GM19372 (cell line): ENCODE measurements at regions not wholly inside any gene's neighbourhood (a gene's known extent, or its start where the extent isn't known, plus 50 kb on each side); places are given as distances from the start of the nearest gene placed in this dataset.
"Not testable (repeated sequence)": the region's sequence is repeated elsewhere in the genome, so short reads cannot be mapped to it uniquely, and the experiment has no call there.

Experiments used
- ATAC-seq: cut with Tn5 transposase; IDR thresholded peaks from one replicate; pipeline ENCODE4 v1.9.1; 2021; ENCODE audit warnings: mild to moderate bottlenecking, low read depth, moderate library complexity; ENCODE audit not compliant: unreplicated experiment

DNA sequence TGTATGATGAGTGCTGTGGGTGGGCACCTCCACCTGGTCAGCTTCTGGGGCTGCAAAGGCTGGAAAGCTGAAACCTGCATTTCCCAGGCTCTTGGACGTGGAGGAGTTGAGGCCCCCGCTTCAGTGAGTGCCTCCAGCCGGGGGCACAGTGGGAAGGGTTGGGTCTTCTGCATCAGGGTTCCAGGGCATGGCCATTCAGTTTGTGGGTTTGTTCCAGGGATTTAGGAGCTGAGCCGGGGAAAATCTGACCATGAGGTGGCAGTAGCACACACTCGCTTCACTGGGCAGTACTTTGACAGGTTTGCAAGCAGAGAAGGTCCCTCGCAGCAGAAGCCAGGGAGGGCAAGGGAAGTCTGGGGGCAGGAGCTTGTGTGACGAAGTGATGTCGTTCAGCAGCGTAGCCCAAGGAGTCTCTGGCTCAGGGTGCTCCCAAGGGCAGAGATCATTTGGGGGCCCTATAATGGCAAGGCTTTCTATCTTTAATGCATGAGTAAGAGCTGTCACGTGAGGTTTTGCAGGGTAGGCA, 69.5 kb upstream of the SULF2 start:
- ATAC-seq, result no peak

DNA sequence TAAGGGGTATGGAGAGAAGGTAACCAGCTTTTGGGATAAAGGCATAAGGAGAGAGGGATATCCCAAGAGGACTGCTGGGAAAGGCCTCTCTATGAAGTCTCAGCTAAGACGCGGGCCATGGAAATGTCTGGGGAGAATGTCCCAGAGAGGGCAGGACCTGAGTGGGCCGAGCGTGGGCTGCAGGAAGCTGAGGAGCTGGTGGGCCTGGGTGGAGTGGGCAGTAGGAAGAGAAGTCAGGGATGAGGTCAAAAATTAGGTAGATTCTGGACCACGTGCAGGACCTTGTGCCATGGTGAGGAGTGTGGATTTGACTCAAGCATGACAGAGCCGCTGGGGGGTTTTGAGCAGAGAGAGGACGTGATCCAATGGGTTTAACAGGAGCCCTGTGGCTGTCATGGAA, 66.5 kb upstream of the SULF2 start:
- ATAC-seq, result no peak

DNA sequence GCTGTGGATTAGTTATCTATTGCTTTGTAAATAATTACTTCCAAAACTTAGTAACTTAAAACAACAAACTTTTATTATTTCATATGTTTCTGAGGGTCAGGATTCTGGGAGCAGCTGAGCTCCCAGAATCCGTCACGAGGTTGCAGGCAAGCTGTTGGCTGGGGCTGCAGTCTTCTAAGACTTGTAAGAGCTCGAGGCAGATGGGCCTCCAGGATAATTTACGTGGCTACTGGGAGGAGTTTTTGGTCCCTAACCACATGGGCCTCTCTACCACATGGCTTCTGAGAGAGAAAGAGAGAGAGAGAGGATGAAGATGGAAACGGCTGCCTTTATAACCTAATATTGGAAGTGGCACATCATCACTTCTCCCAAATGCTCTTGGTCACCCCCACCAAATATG, 64.9 kb upstream of the SULF2 start:
- no peak for ATAC-seq

DNA sequence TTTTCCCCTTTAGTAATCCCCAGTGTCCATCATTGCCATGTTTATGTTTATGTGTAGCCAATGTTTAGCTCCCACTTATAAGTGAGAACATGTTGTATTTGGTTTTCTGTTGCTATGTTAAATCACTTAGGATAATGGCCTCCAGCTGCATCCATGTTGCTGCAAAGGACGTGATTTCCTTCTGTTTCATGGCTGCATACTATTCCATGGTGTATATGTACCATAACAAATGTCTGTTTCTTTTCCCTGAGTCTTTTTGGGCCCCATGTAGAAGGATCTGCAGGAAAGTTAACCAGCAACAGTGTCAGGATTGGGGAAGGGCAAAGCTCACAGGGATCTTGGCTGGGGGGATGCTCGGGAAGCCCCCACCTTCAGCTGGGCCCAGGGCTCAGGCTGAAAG, 64.3 kb upstream of the SULF2 start:
- ATAC-seq, result no peak

DNA sequence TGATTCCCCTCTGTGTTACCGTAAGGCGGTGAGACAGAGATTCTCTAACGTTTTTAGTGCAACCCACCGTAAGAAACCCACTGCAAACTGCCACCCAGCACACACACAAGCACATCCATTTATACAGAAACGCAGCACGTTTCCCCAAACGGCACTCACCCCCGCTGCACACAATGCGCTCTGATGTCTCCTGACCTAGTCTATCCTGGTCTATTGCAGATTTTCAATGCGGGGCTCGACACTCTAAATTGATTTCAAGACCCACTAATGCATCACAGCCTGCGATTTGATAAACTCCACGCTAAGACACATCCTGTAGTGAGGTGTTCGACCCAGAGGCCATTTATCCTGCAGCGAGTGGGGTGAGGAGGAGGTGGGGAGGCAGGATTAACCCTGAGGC, 63.7 kb upstream of the SULF2 start:
- no peak for ATAC-seq

DNA sequence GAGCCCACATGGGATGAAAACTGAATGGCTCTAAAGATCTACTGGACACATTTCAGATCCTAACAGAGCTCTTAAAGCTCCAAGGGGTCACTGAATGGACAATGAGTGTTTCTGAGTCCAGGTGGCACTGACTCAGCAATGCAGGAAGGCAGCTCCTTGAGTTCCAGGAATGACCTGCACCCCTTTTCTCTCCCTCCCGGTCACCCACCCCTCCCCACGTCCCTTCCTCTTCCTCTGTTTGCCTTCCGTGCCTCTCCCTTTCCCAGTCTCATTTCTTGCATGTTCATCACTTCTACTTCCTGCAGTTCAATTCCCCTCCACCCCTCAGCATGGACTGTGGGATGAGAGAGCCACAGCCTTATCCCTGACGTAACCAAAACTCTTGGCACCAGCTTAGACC, 63.3 kb upstream of the SULF2 start:
- ATAC-seq, result not testable (repeated sequence)

DNA sequence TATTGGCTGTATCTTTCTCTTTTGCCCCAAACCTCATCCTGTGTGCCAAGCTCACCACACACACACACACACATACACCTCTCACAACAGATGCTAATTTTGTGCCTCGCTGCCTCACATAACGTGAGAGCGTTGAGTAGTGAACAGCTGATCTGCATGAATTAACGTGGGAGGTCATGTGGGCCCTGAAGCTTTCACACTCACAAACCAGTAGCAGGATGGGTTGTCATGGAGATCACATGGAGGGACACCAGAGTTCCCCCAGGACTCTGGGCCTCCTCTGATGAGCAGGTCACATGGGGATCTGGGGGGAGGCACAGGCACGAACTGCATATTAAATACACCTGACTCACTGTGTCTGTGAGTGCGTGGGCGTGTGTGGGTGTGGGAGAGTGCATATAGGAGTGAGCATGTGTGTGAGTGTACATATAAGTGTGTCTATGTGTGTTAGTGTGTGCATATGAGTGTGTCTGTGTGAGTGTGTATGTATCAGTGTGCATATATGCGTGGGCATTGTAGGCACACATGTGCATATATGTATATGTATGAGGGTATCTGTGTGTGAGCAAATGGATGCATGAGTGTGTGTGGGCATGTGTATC, 62.7 kb upstream of the SULF2 start:
- ATAC-seq, result no peak

DNA sequence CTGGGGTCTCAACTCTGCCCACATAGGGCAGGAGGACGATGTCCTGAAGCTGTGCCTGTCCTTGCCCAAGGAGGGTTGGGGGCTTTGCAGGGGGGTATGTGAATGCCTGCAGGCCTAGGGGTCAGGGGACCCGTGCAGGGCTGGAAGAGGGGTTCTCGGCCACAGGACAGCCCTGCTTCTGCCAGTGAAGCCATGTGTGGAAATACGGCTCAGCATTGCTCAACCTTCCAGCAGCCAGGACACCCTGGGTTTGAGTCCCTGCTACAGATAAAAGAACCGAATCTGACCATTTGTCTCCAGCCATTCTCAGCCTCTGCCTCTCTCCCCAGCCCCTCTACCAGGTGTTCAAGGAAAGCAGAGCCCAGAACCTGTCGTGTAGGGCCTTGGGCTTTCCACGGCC, 61.9 kb upstream of the SULF2 start:
- ATAC-seq, result not testable (repeated sequence)

DNA sequence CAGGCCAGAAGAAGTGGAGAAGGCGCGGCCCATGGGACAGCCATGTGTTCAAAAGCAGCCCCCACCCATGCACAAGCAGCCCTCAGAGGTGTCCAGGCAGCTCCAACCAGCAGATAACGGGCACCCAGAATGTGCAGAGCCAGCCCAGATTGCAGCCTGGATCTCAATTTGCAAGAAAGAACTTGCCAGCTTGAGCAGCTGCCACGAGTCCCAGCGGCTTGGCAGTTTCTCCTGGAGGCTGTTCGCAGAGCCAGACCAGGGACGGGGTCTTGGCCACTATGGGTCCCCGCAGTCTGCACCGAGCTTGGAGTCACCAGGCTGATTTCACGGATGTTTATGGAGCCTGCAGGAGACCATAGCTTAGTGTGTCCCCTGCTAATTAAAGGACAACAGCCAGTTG, 61.4 kb upstream of the SULF2 start:
- not testable (repeated sequence) for ATAC-seq

DNA sequence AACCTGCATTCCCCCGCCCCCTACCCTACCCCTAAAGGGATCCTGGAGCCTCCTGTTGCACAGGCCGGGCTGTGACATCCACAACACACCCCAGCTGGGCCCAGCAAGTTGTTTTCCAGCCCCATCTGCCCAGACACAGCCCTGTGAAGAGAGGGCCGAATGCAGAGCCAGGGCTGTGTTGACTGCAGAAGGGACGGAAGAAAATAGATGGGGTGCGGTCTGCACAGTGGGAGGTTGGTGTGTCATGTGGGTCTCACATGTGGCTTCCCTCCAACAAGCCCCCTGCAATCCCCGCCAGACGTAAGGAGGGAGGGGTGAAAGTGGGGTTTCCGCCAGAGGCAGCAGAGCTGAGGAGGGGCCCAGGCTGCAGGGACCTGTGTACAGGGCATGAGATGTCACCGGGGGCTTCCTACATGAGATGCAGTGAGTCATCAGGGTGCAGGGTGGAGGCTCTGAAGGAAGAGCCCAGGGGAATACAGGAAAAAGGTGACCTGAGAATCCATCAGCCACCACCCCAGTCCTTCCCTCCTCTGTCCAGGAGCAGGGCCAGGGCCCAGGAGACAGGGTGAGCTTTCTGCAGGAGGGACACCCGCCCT, 60.2 kb upstream of the SULF2 start:
- not testable (repeated sequence) for ATAC-seq

DNA sequence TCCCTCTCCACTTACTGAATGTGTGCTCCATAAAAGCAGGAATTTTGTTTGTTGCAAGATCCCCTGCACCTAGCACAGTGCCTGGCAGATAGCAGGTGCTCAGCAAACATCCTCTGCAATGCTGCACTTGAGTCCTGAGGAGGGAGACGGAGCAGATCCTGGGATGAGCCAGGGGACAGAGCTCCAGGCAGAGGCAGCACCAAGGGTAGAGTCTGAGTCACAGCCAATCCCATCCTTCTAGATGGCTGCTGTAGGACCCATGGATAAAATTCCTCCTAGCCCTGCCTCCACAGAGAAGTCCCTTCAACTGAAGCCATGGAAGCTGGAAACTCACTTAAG, 59.3 kb upstream of the SULF2 start:
- not testable (repeated sequence) for ATAC-seq

DNA sequence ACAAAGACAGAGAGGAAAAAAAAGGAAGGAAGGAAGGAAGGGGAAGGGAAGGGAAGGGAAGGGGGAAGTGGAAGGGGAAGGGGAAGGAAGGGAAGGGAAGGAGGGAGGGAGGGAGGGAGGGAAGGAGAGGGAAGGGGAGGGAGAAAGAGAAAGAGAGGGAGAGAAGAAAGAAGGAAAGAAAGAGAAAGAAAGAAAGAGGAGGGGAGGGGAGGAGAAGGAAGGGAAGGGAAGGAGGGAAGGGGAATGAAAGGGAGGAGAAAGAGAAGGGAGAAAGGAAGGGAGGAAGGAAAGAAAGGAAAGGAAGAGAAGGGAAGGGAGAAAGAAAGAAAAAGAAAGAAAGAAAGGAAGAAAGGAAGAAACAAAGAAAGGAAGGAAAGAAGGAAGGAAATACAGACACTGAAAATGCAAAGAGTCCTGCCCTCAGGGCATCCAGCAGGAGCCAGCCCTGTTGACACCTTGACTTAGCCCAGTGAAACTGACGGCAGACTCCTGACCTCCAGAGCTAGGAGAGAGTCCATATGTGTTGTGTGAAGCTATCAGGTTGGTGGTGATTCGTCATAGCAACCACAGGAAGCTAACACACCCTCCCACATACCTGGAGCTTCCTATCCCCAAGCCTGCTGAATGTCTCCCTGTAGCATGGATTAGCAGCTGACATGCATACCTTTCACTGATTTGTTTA, 58.7 kb upstream of the SULF2 start:
- ATAC-seq, result no peak

DNA sequence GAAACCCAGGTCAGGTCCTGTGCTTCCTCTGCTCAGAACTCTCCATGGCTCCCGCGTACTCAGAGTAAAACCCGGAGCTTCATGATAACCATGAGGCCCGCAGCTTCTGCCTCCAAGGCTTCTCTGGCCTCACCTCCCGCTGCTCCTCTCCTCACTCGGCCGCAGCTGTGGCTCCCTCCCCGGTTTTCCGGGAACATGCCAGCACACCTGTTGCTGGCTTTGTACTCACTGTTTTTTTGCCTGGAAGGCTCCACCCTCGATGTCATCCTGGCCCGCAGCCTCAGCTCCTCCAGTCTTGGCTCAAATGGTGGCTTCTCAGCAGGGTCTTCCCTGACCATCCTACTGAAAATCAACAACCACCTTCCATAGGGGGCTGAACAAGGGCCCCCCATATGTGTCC, 57.7 kb upstream of the SULF2 start:
- ATAC-seq, result not testable (repeated sequence)

DNA sequence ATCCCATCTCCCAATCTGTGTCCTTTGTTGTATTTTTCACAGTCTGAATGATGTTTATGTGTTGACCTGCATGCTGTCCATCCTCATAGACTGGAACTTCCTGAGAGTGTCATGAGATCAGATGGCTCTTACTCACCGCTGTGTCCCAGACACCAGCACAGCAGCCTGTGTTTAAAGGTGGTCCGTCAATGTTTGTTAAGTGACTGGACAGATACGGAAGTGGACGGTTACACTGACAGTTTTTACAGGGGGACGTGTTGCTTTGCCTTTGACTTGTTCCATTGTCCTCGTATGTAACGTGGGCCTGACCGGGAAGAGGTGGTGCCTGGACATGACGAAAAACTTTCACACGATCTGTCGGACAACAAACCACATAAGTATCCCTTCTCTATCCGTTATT, 56.7 kb upstream of the SULF2 start:
- not testable (repeated sequence) for ATAC-seq

DNA sequence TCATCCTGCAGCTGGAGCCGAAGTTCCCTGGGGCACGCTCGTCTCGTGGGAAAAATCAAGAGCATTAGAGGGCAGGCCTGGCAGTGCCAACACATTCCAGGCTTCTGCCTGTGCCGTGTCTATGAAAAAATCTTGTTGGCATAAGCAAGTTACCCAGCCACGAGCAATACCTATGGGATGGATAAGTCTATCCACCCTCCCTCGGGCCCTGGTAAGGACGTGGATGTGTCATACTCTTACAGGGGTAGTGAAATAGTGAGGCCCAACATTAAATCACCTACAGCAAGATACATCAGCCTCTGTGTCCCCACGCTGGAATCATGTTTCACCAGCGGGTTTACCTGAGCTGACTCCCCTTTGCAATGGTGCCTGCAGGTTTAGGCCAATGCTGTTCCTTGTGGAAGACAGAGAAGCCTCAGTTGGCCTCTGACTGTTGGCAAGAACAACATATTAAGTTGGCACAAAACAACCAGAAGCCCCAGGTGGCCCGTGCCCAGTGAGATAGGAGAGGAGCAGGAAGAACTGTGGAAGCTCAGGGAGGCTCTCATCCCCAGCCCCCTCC, 51.1 kb upstream of the SULF2 start:
- ATAC-seq, result not testable (repeated sequence)
